ENCODE measurements at regions not wholly inside any gene's neighbourhood (a gene's known extent, or its start where the extent isn't known, plus 50 kb on each side); places are given as distances from the start of the nearest gene placed in this dataset.

GRCh38 chr14:103256406-103256805 is 77.6 kb upstream of the EIF5 start:
- no peak for DNase-seq (ENCODE audit: low read depth)
- no peak for TF ChIP-seq CTCF (IDR thresholded peaks at IDR 0.05; ENCODE audit: low read length, missing control alignments)

GRCh38 chr14:103257211-103257962 is 76.7 kb upstream of the EIF5 start:
- TF ChIP-seq CTCF (IDR thresholded peaks at IDR 0.05; ENCODE audit: low read length, missing control alignments), result no peak
- H3K4me3 ChIP-seq (replicated peaks; ENCODE audit: low read depth, low read length), result no peak overlapping the region
- DNase-seq (ENCODE audit: low read depth), result peak; percentile 4

More at GRCh38 chr14:103256406-103256805, 77.6 kb upstream of the EIF5 start:
- H3K4me3 ChIP-seq (replicated peaks; ENCODE audit: low read depth, low read length), result no peak overlapping the region

- no peak overlapping the region for H3K4me3 ChIP-seq (replicated peaks; ENCODE audit: low read depth, low read length)
- no peak for TF ChIP-seq CTCF (IDR thresholded peaks at IDR 0.05; ENCODE audit: low read length, missing control alignments)
- no peak for DNase-seq (ENCODE audit: low read depth)
Observed at GRCh38 chr14:103258211-103258610, 75.8 kb upstream of the EIF5 start.

GRCh38 chr14:103259184-103259583 is 74.9 kb upstream of the EIF5 start:
- no peak overlapping the region for H3K4me3 ChIP-seq (replicated peaks; ENCODE audit: low read depth, low read length)
- DNase-seq (ENCODE audit: low read depth), result no peak
- no peak for TF ChIP-seq CTCF (IDR thresholded peaks at IDR 0.05; ENCODE audit: low read length, missing control alignments)

- peak overlapping the region; percentile 56 for H3K4me3 ChIP-seq (replicated peaks; ENCODE audit: low read depth, low read length)
- DNase-seq (ENCODE audit: low read depth), result no peak
- TF ChIP-seq CTCF (IDR thresholded peaks at IDR 0.05; ENCODE audit: low read length, missing control alignments), result no peak
Observed at GRCh38 chr14:103259801-103260628, 74.0 kb upstream of the EIF5 start.

- TF ChIP-seq CTCF (IDR thresholded peaks at IDR 0.05; ENCODE audit: low read length, missing control alignments), result no peak
- peak overlapping the region; percentile 56 for H3K4me3 ChIP-seq (replicated peaks; ENCODE audit: low read depth, low read length)
- peak; percentile 74 for DNase-seq (ENCODE audit: low read depth)
Observed at GRCh38 chr14:103260629-103261124, 73.4 kb upstream of the EIF5 start.

Measured in fibroblast of pulmonary artery (primary cell).